ENCODE measurements at regions not wholly inside any gene's neighbourhood (a gene's known extent, or its start where the extent isn't known, plus 50 kb on each side); places are given as distances from the start of the nearest gene placed in this dataset.

GRCh38 chr11:45739866-45740265 is 65.1 kb upstream of the SLC35C1 start:
- no peak for TF ChIP-seq CTCF (IDR thresholded peaks at IDR 0.05)
- no peak for TF ChIP-seq POLR2A (IDR thresholded peaks at IDR 0.05)
